Astrocyte (in vitro differentiated cells and primary cell): ENCODE measurements at regions not wholly inside any gene's neighbourhood (a gene's known extent, or its start where the extent isn't known, plus 50 kb on each side); places are given as distances from the start of the nearest gene placed in this dataset.

Experiments used
- DNase-seq: peaks from one replicate; pipeline ENCODE4 v3.0.0-alpha.2; 2010; ENCODE audit warnings: low read depth
- FAIRE-seq: peaks from 2 replicates; lab custom pipeline; 2011; peaks lifted over from hg19 to GRCh38; lab: Jason Lieb, UNC
- H2AFZ ChIP-seq: 2 replicates; pipeline ENCODE4 v1.6.0; 2012; ENCODE audit warnings: low read depth, low read length, inconsistent platforms
- H3K27ac ChIP-seq: 2 replicates; pipeline ENCODE4 v1.5.1; 2011; ENCODE audit warnings: low read depth, low read length, inconsistent platforms
- H3K27me3 ChIP-seq: 2 replicates; pipeline ENCODE4 v1.6.0; 2011; ENCODE audit warnings: low read length, inconsistent platforms; ENCODE audit not compliant: insufficient read depth
- H3K36me3 ChIP-seq: 2 replicates; pipeline ENCODE4 v1.5.1; 2011; ENCODE audit warnings: low read length, inconsistent platforms; ENCODE audit not compliant: insufficient read depth
- H3K4me1 ChIP-seq: 2 replicates; pipeline ENCODE4 v1.5.1; 2011; ENCODE audit warnings: low read length, inconsistent platforms; ENCODE audit not compliant: insufficient read depth
- H3K4me2 ChIP-seq: 2 replicates; pipeline ENCODE4 v1.6.0; 2012; ENCODE audit warnings: low read length, inconsistent platforms
- H3K4me3 ChIP-seq: 2 replicates; pipeline ENCODE4 v1.5.1; 2011; ENCODE audit warnings: low read depth, mild to moderate bottlenecking, low read length, inconsistent platforms; ENCODE audit not compliant: insufficient read depth
- H3K79me2 ChIP-seq: 2 replicates; pipeline ENCODE4 v1.6.0; 2012; ENCODE audit warnings: mild to moderate bottlenecking, low read length, inconsistent platforms; ENCODE audit not compliant: insufficient read depth
- H3K9ac ChIP-seq: 2 replicates; pipeline ENCODE4 v1.6.0; 2012; ENCODE audit warnings: mild to moderate bottlenecking, low read length, inconsistent platforms
- H3K9me3 ChIP-seq: 2 replicates; pipeline ENCODE4 v1.5.1; 2012; ENCODE audit warnings: low read depth, mild to moderate bottlenecking, low read length, inconsistent platforms; ENCODE audit not compliant: insufficient read depth
- H4K20me1 ChIP-seq: 2 replicates; pipeline ENCODE4 v1.6.0; 2012; ENCODE audit warnings: low read length, inconsistent platforms; ENCODE audit not compliant: insufficient read depth
- H3K27ac Mint-ChIP-seq: one replicate; pipeline ENCODE4 v1.8.0; 2021; ENCODE audit warnings: mild to moderate bottlenecking, mixed read lengths; ENCODE audit not compliant: unreplicated experiment
- H3K27me3 Mint-ChIP-seq: one replicate; pipeline ENCODE4 v1.8.0; 2021; ENCODE audit warnings: low read depth, mixed read lengths; ENCODE audit not compliant: unreplicated experiment
- H3K36me3 Mint-ChIP-seq: one replicate; pipeline ENCODE4 v1.8.0; 2021; ENCODE audit warnings: low read depth, mixed read lengths; ENCODE audit not compliant: unreplicated experiment
- H3K4me1 Mint-ChIP-seq: one replicate; pipeline ENCODE4 v1.8.0; 2021; ENCODE audit warnings: low read depth, mixed read lengths; ENCODE audit not compliant: unreplicated experiment
- H3K4me3 Mint-ChIP-seq: one replicate; pipeline ENCODE4 v1.8.0; 2021; ENCODE audit warnings: mild to moderate bottlenecking, moderate library complexity, mixed read lengths; ENCODE audit not compliant: unreplicated experiment
- H3K9me3 Mint-ChIP-seq: one replicate; pipeline ENCODE4 v1.8.0; 2021; ENCODE audit warnings: mild to moderate bottlenecking, mixed read lengths; ENCODE audit not compliant: unreplicated experiment
- CTCF ChIP-seq: IDR thresholded peaks from 2 replicates; pipeline ENCODE4 v1.5.1; 2011; ENCODE audit warnings: low read depth, mild to moderate bottlenecking, inconsistent platforms, low read length, moderate library complexity; ENCODE audit not compliant: insufficient read depth
- EZH2 ChIP-seq: IDR thresholded peaks from 2 replicates; pipeline ENCODE4 v1.6.1; 2012; ENCODE audit warnings: mild to moderate bottlenecking, low read length, inconsistent platforms; ENCODE audit not compliant: insufficient read depth

- no peaks in the 10 kb centered on the region for H3K27me3 Mint-ChIP-seq
- Histone ChIP-seq H3K36me3 (no peaks in the 10 kb centered on the region), H3K4me3 (no peak overlapping the region), H3K9ac (no peak overlapping the region), H2AFZ (no peak overlapping the region), H3K4me1 (no peaks in the 10 kb centered on the region), H3K9me3 (peaks cover 4% of the 10 kb centered on the region), H3K27ac (no peak overlapping the region), H4K20me1 (no peaks in the 10 kb centered on the region), H3K27me3 (no peaks in the 10 kb centered on the region), H3K4me2 (no peak overlapping the region), H3K79me2 (no peaks in the 10 kb centered on the region)
- H3K4me3 Mint-ChIP-seq = no peak overlapping the region
- no peaks in the 10 kb centered on the region for H3K36me3 Mint-ChIP-seq
- no peak overlapping the region for H3K27ac Mint-ChIP-seq
- no peak for DNase-seq
- TF ChIP-seq EZH2 (no peak), CTCF (no peak)
- FAIRE-seq = no peak
- peaks cover 3% of the 10 kb centered on the region for H3K9me3 Mint-ChIP-seq
- no peaks in the 10 kb centered on the region for H3K4me1 Mint-ChIP-seq
Observed at GRCh38 chr18:70671889-70672565, 383.2 kb downstream of the SOCS6 start.

GRCh38 chr18:70666936-70667335 lies 378.1 kb downstream of the SOCS6 start:
- Mint-ChIP-seq H3K27me3 (no peaks in the 10 kb centered on the region), H3K4me1 (no peaks in the 10 kb centered on the region), H3K27ac (no peak overlapping the region), H3K36me3 (no peaks in the 10 kb centered on the region), H3K9me3 (peaks cover 3% of the 10 kb centered on the region), H3K4me3 (no peak overlapping the region)
- H3K9ac ChIP-seq = no peak overlapping the region
- no peak for FAIRE-seq
- H3K4me2 ChIP-seq = no peak overlapping the region
- no peak overlapping the region for H3K27ac ChIP-seq
- no peaks in the 10 kb centered on the region for H3K4me1 ChIP-seq
- H3K36me3 ChIP-seq = no peaks in the 10 kb centered on the region
- H2AFZ ChIP-seq = no peak overlapping the region
- H3K79me2 ChIP-seq = no peaks in the 10 kb centered on the region
- TF ChIP-seq EZH2 = no peak
- no peak for TF ChIP-seq CTCF
- no peak for DNase-seq
- no peaks in the 10 kb centered on the region for H4K20me1 ChIP-seq
- no peak overlapping the region for H3K4me3 ChIP-seq
- no peaks in the 10 kb centered on the region for H3K27me3 ChIP-seq
- H3K9me3 ChIP-seq = peaks cover 4% of the 10 kb centered on the region

- no peak for FAIRE-seq
- no peak overlapping the region for H3K4me3 Mint-ChIP-seq
Observed at GRCh38 chr18:70663141-70663540, 374.3 kb downstream of the SOCS6 start.

More at GRCh38 chr18:70663141-70663540, 374.3 kb downstream of the SOCS6 start:
- Mint-ChIP-seq H3K36me3 (no peaks in the 10 kb centered on the region), H3K9me3 (peaks cover 4% of the 10 kb centered on the region), H3K4me1 (no peaks in the 10 kb centered on the region), H3K27me3 (no peaks in the 10 kb centered on the region), H3K27ac (no peak overlapping the region)
- no peaks in the 10 kb centered on the region for H3K9me3 ChIP-seq
- no peak for TF ChIP-seq EZH2
- no peak for TF ChIP-seq CTCF
- H3K79me2 ChIP-seq = no peaks in the 10 kb centered on the region
- DNase-seq = no peak
- no peak overlapping the region for H3K4me3 ChIP-seq
- H3K4me1 ChIP-seq = no peaks in the 10 kb centered on the region
- no peaks in the 10 kb centered on the region for H4K20me1 ChIP-seq
- no peaks in the 10 kb centered on the region for H3K36me3 ChIP-seq
- no peak overlapping the region for H3K9ac ChIP-seq
- no peak overlapping the region for H3K27ac ChIP-seq
- no peaks in the 10 kb centered on the region for H3K27me3 ChIP-seq
- H3K4me2 ChIP-seq = no peak overlapping the region
- no peak overlapping the region for H2AFZ ChIP-seq
